Stomach (tissue), 8 donors: ENCODE measurements at regions not wholly inside any gene's neighbourhood (a gene's known extent, or its start where the extent isn't known, plus 50 kb on each side); places are given as distances from the start of the nearest gene placed in this dataset.

Experiments
- DNase-seq, 2 donors: peaks; one replicate each; pipeline versions ENCODE4 v3.0.0 to v3.0.0-alpha.2; 2013 to 2019
- H3K27ac ChIP-seq, 5 donors: fragments of 200-600 bp in 4 of 5; sonication (generic) in 4 of 5; one replicate each; pipeline ENCODE4 v1.5.1; 2013 to 2019; ENCODE audit warnings: mild to moderate bottlenecking in 1 of 5, moderate library complexity in 1 of 5
- H3K27me3 ChIP-seq, 3 donors: fragments of 200-600 bp; sonication (generic); one replicate each; pipeline ENCODE4 v1.5.1; 2017 to 2019; ENCODE audit warnings: mixed run types in 1 of 3
- H3K36me3 ChIP-seq, 4 donors: fragments of 200-600 bp; sonication (generic); 1 replicate in 3 of 4; 2 replicates in 1 of 4; pipeline ENCODE4 v1.5.1; 2016 to 2019
- H3K4me1 ChIP-seq, 4 donors: fragments of 200-600 bp; sonication (generic); one replicate each; pipeline ENCODE4 v1.5.1; 2016 to 2019
- H3K4me3 ChIP-seq, 4 donors: fragments of 200-600 bp; sonication (generic) in 3 of 4; one replicate each; pipeline ENCODE4 v1.5.1; 2016 to 2019; ENCODE audit warnings: mild to moderate bottlenecking in 1 of 4
- H3K9me3 ChIP-seq, 4 donors: fragments of 200-600 bp; sonication (generic); one replicate each; pipeline ENCODE4 v1.5.1; 2016 to 2019
- CTCF ChIP-seq, 7 experiments: fragments of 450-650 bp in 4 of 7; fragments of 200-600 bp in 3 of 7; sonication (generic) in 3 of 7; IDR thresholded peaks; one replicate each; pipeline ENCODE4 v1.5.1; 2016 to 2019; ENCODE audit warnings: antibody characterized with exemption in 7 of 7, control low read depth in 2 of 7, mild to moderate bottlenecking in 1 of 7
- EP300 ChIP-seq: sonication (generic); formaldehyde crosslinking; IDR thresholded peaks from one replicate; pipeline ENCODE4 v1.6.1; 2017; ENCODE audit warnings: antibody characterized with exemption
- POLR2A ChIP-seq, 4 donors: fragments of 450-650 bp; IDR thresholded peaks; one replicate each; pipeline ENCODE4 v1.6.1; 2016; ENCODE audit warnings: antibody characterized with exemption in 4 of 4, control low read depth in 2 of 4, mild to moderate bottlenecking in 1 of 4, moderate library complexity in 1 of 4
- POLR2AphosphoS5 ChIP-seq, 3 donors: sonication (generic); formaldehyde crosslinking; IDR thresholded peaks; one replicate each; pipeline ENCODE4 v1.6.1; 2016; ENCODE audit warnings: antibody characterized with exemption in 3 of 3
- WGBS, 5 donors: extraction: QIAGEN DNeasy Blood & Tissue Kit in 3 of 5; methylation state at CpG; one replicate each; pipeline versions ENCODE4 v1.1.5 to v1.1.7; 2013 to 2018; 5-methylcytosine and 5-hydroxymethylcytosine counted together
- intact Hi-C: fragments of 100-400 bp; cut with DNase I; formaldehyde crosslinking; loops from one replicate; pipeline ENCODE4 v1.15.1; 2023; ENCODE audit warnings: low total_unique reads
- donor health status: healthy with polysubstance abuse.
- donor health status: Bipolar disorder and iron deficiency.
- donor health status: healthy.

GRCh38 chr2:2874805-2875204 lies 502.8 kb downstream of the EIPR1 start:
- TF ChIP-seq EP300 (no peak), POLR2AphosphoS5 (IDR thresholded peaks at IDR 0.05) (no peak)
- no peak overlapping the region for H3K27ac ChIP-seq
- H3K9me3 ChIP-seq: peaks cover 0 to 15% (median 8%) of the 10 kb centered on the region in 4 donors
- H3K27me3 ChIP-seq: no peaks in the 10 kb centered on the region
- WGBS, 5 donors: 71 to 88% (median 85%) methylated on average over 5 to 12 of the region's 12 CpGs
- H3K36me3 ChIP-seq: no peaks in the 10 kb centered on the region
- no peaks in the 10 kb centered on the region for H3K4me1 ChIP-seq
- intact Hi-C loops: no loop called here
- no peak for DNase-seq
- no peak overlapping the region for H3K4me3 ChIP-seq

- intact Hi-C loops: no loop called here
These were observed 503.3 kb downstream of the EIPR1 start for GRCh38 chr2:2874341-2874740.

GRCh38 chr2:2873450-2873811 lies 504.2 kb downstream of the EIPR1 start:
- H3K36me3 ChIP-seq: no peaks in the 10 kb centered on the region
- intact Hi-C loops: no loop called here
- no peak for DNase-seq
- no peak overlapping the region for H3K27ac ChIP-seq
- no peak overlapping the region for H3K4me3 ChIP-seq
- H3K9me3 ChIP-seq: peaks cover 0 to 11% (median 8%) of the 10 kb centered on the region in 4 donors
- no peaks in the 10 kb centered on the region for H3K27me3 ChIP-seq
- H3K4me1 ChIP-seq: no peaks in the 10 kb centered on the region
- WGBS, 5 donors: 65 to 81% (median 71%) methylated on average over 7 of the region's 7 CpGs
- TF ChIP-seq POLR2AphosphoS5 (IDR thresholded peaks at IDR 0.05) (no peak), POLR2A (IDR thresholded peaks at IDR 0.05) (no peak), CTCF (IDR thresholded peaks at IDR 0.05) (no peak), EP300 (no peak)

More at GRCh38 chr2:2874341-2874740, 503.3 kb downstream of the EIPR1 start:
- Histone ChIP-seq H3K4me1 (no peaks in the 10 kb centered on the region), H3K4me3 (no peak overlapping the region), H3K36me3 (no peaks in the 10 kb centered on the region), H3K9me3 (peaks cover 0 to 15% (median 8%) of the 10 kb centered on the region in 4 donors), H3K27me3 (no peaks in the 10 kb centered on the region), H3K27ac (no peak overlapping the region)
- 78 to 85% (median 83%) methylated on average over 9 to 10 of the region's 10 CpGs for WGBS, 5 donors
- TF ChIP-seq POLR2AphosphoS5 (IDR thresholded peaks at IDR 0.05): no peak
- no peak for TF ChIP-seq EP300
- TF ChIP-seq POLR2A (IDR thresholded peaks at IDR 0.05): no peak
- no peak for TF ChIP-seq CTCF (IDR thresholded peaks at IDR 0.05)
- no peak for DNase-seq

GRCh38 chr2:2872713-2873449 lies 504.7 kb downstream of the EIPR1 start:
- Histone ChIP-seq H3K27me3 (peaks cover 0 to 3% (median 0%) of the 10 kb centered on the region in 3 donors), H3K4me3 (no peak overlapping the region), H3K4me1 (no peaks in the 10 kb centered on the region), H3K36me3 (no peaks in the 10 kb centered on the region), H3K9me3 (peaks cover 0 to 7% (median 3%) of the 10 kb centered on the region in 4 donors), H3K27ac (no peak overlapping the region)
- intact Hi-C loops: no loop called here
- no peak for DNase-seq
- WGBS, 5 donors: 63 to 67% (median 67%) methylated on average over 3 of the region's 3 CpGs
- no peak for TF ChIP-seq EP300
- no peak for TF ChIP-seq POLR2A (IDR thresholded peaks at IDR 0.05)
- no peak for TF ChIP-seq CTCF (IDR thresholded peaks at IDR 0.05)
- TF ChIP-seq POLR2AphosphoS5 (IDR thresholded peaks at IDR 0.05): no peak

- intact Hi-C loops: no loop called here
These were observed 505.4 kb downstream of the EIPR1 start for GRCh38 chr2:2872309-2872617.

More at GRCh38 chr2:2872309-2872617, 505.4 kb downstream of the EIPR1 start:
- TF ChIP-seq POLR2AphosphoS5 (IDR thresholded peaks at IDR 0.05) (no peak), POLR2A (IDR thresholded peaks at IDR 0.05) (no peak), CTCF (IDR thresholded peaks at IDR 0.05) (no peak), EP300 (no peak)
- Histone ChIP-seq H3K27ac (no peak overlapping the region), H3K4me1 (no peaks in the 10 kb centered on the region), H3K27me3 (peaks cover 0 to 9% (median 0%) of the 10 kb centered on the region in 3 donors), H3K9me3 (peaks cover 0 to under 1% (median under 1%) of the 10 kb centered on the region in 4 donors), H3K36me3 (no peaks in the 10 kb centered on the region), H3K4me3 (no peak overlapping the region)
- DNase-seq: no peak
- WGBS, 5 donors: 80 to 86% (median 83%) methylated on average over 15 of the region's 15 CpGs
